Left kidney (tissue), 1 donor: ENCODE measurements at regions not wholly inside any gene's neighbourhood (a gene's known extent, or its start where the extent isn't known, plus 50 kb on each side); places are given as distances from the start of the nearest gene placed in this dataset.
A peak's percentile ranks its signal among the peaks of the same experiment; 100 is the strongest.
"Not testable (repeated sequence)": the region's sequence is repeated elsewhere in the genome, so short reads cannot be mapped to it uniquely, and the experiment has no call there.

Experiments
- DNase-seq: peaks from one replicate; pipeline ENCODE4 v3.0.0-alpha.2; 2013

- DNase-seq, result no peak
Observed at GRCh38 chr3:5994651-5995050, 807.1 kb downstream of the EDEM1 start.

GRCh38 chr3:6018456-6018855 is 830.9 kb downstream of the EDEM1 start:
- DNase-seq, result no peak

- DNase-seq, result no peak
Observed at GRCh38 chr3:6022621-6023020, 835.1 kb downstream of the EDEM1 start.

GRCh38 chr3:6025032-6025431 is 835.9 kb upstream of the GRM7 start:
- no peak for DNase-seq

GRCh38 chr3:6030648-6031047 is 830.3 kb upstream of the GRM7 start:
- DNase-seq, result not testable (repeated sequence)

- DNase-seq, result no peak
Observed at GRCh38 chr3:6035626-6036025, 825.3 kb upstream of the GRM7 start.

GRCh38 chr3:6039971-6040370 is 820.9 kb upstream of the GRM7 start:
- DNase-seq, result no peak

- no peak for DNase-seq
Observed at GRCh38 chr3:6041894-6042293, 819.0 kb upstream of the GRM7 start.

GRCh38 chr3:6047016-6047415 is 813.9 kb upstream of the GRM7 start:
- DNase-seq, result no peak

- no peak for DNase-seq
Observed at GRCh38 chr3:6060251-6060650, 800.7 kb upstream of the GRM7 start.

- no peak for DNase-seq
Observed at GRCh38 chr3:6062261-6063187, 798.4 kb upstream of the GRM7 start.

- no peak for DNase-seq
Observed at GRCh38 chr3:6066397-6066796, 794.5 kb upstream of the GRM7 start.

- peak; percentile 30 for DNase-seq
Observed at GRCh38 chr3:6066868-6067578, 793.9 kb upstream of the GRM7 start.

- no peak for DNase-seq
Observed at GRCh38 chr3:6074952-6075351, 786.0 kb upstream of the GRM7 start.

- no peak for DNase-seq
Observed at GRCh38 chr3:6078436-6078835, 782.5 kb upstream of the GRM7 start.

- no peak for DNase-seq
Observed at GRCh38 chr3:6079011-6079410, 781.9 kb upstream of the GRM7 start.

GRCh38 chr3:6079561-6080179 is 781.2 kb upstream of the GRM7 start:
- DNase-seq, result no peak

GRCh38 chr3:6088433-6088832 is 772.5 kb upstream of the GRM7 start:
- DNase-seq, result no peak

GRCh38 chr3:6089780-6090179 is 771.1 kb upstream of the GRM7 start:
- DNase-seq, result no peak

GRCh38 chr3:6091262-6091661 is 769.7 kb upstream of the GRM7 start:
- no peak for DNase-seq

- DNase-seq, result no peak
Observed at GRCh38 chr3:6095006-6095405, 765.9 kb upstream of the GRM7 start.

- DNase-seq, result no peak
Observed at GRCh38 chr3:6097021-6097420, 763.9 kb upstream of the GRM7 start.

GRCh38 chr3:6097556-6097955 is 763.4 kb upstream of the GRM7 start:
- no peak for DNase-seq
